Tibial nerve (tissue), 3 donors: ENCODE measurements at regions not wholly inside any gene's neighbourhood (a gene's known extent, or its start where the extent isn't known, plus 50 kb on each side); places are given as distances from the start of the nearest gene placed in this dataset.

Experiments used
- CTCF ChIP-seq, 5 experiments: fragments of 200-600 bp in 3 of 5; fragments of 450-650 bp in 2 of 5; sonication (generic) in 3 of 5; IDR thresholded peaks; one replicate each; pipeline ENCODE4 v1.5.1; 2016 to 2019; ENCODE audit warnings: antibody characterized with exemption in 5 of 5, mild to moderate bottlenecking in 3 of 5, moderate library complexity in 2 of 5
- POLR2A ChIP-seq, 2 donors: fragments of 450-650 bp; IDR thresholded peaks; one replicate each; pipeline ENCODE4 v1.6.1; 2017; ENCODE audit warnings: antibody characterized with exemption in 2 of 2, mild to moderate bottlenecking in 2 of 2, moderate library complexity in 2 of 2

- TF ChIP-seq CTCF (IDR thresholded peaks at IDR 0.05) (no peak), POLR2A (IDR thresholded peaks at IDR 0.05) (no peak)
Observed at GRCh38 chr3:29005862-29006261, 275.0 kb upstream of the RBMS3 start.
